HG02884 (cell line): ENCODE measurements at regions not wholly inside any gene's neighbourhood (a gene's known extent, or its start where the extent isn't known, plus 50 kb on each side); places are given as distances from the start of the nearest gene placed in this dataset.

ENCODE experiments used
- ATAC-seq: cut with Tn5 transposase; IDR thresholded peaks from one replicate; pipeline ENCODE4 v1.9.1; 2021; ENCODE audit warnings: mild to moderate bottlenecking, moderate library complexity; ENCODE audit not compliant: unreplicated experiment

DNA sequence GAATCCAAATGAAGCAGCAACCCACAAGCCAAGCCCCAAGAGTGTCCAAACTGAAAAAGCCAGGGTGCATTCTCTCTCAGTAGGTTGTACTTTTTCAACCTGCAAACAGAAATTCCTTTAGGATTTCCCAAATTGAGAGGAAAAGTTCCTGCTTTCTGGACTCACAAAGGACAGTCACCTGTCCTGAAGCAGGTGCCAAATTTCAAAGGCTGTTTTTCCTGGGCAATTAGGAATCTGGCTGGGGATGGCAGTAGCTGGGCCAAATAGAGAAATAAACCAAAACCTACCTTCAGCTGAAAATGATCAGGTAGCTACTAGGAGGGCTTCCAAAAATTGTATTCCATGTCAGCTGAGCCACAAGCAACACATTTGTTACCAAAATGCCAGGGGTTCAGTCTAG lies 83.1 kb upstream of the TP63 start:
- no peak for ATAC-seq

DNA sequence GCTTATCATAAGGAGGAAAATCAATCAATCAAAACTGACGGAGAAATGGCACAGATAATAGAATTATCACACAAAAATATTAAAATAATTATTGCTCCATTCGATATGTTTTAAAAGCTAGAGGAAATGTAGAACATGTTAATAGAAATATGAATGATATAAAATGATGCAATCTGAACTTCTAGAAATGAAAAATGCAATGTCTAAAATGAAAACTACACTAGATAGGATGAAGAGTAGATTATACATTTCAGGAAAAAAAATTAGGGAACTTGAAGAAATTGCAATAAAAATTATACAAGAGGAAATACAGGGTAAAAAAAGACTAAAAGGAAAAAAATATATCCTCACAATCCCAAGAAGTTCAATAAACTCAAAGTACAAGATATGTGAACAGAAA lies 80.2 kb upstream of the TP63 start:
- no peak for ATAC-seq

DNA sequence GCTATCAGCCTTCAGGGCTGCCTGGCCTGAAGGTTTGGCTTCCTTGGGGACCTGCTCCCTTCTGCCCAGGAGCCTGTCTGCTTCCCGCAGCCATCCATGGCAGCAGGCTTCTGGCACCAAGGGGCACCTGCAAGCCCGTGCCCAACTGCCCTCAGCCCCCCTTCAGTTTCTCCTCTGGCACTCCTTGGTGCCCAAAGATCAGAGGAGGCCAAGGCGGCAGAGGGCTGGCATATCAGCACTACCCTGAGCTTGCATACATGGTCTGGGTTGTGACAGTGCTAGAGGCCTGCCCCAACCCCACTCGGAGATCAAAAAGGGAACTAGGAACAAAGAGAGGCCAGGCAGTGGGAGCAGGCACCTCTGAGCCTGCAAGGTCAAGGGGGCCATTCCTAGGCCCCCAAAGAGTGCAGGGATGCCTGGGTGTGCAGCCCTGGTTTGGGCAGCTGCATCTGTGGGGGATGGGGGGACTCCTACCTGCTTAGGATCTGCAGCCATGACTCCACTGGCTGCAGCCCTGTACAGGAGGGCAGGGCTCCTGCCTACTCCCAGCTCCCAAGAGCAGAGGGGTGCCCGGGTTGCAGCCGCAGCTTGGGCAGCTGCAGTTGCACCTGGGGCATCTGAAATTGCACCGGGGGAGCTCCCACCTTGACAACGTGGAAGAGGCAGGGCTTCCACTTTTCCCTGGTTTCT lies 76.2 kb upstream of the TP63 start:
- no peak for ATAC-seq

DNA sequence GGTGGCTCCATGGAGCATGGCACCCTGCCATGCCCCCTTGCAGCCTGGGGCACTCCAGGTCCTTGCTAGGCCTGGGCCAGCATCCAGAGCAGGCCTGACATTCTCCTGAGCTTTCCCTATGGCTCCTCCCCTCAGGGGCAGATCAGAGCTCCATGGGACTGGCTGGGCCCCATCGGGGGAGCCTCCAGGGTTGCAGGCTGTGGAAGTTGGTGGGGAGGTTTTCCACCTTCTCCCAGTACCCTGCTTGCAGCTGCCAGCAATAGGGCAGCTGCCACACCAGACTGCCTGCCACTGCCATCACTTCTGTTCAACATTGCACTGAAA lies 75.7 kb upstream of the TP63 start:
- no peak for ATAC-seq

DNA sequence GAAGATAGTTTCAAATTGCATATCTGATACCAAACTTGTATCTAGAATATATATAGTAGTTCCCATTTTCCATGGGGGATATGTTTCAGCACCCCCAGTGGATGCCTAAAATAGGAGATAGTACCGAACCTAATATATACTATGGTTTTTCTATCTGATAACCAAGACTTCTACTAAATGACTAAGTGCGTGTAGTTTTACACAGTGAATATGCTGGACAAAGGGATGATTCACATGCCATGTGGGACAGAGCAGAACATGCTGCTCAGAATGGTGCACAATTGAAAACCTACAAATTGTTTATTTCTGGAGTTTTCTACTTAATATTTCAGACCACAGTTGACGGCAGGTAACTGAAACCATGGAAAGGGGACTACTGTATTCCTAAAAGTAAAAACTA lies 73.4 kb upstream of the TP63 start:
- ATAC-seq, result no peak

DNA sequence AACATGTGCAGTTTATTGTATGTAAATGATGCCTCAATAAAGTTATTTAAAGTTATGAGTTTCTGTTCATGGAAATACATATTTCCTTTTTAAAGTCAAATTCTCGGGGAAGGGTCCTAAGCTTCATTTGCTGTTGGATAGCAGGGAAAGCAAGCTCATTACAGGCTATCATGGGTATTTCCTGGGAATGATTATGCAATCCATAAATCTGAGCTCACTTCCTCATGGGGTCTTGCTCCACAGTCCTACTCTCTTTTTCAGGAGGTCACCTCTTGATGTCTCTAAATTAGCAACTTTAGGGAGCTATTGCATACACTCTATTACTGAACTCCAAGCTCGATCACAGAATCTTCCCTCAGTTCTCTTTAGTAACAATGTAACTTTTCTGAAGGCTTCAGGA lies 69.9 kb upstream of the TP63 start:
- no peak for ATAC-seq

DNA sequence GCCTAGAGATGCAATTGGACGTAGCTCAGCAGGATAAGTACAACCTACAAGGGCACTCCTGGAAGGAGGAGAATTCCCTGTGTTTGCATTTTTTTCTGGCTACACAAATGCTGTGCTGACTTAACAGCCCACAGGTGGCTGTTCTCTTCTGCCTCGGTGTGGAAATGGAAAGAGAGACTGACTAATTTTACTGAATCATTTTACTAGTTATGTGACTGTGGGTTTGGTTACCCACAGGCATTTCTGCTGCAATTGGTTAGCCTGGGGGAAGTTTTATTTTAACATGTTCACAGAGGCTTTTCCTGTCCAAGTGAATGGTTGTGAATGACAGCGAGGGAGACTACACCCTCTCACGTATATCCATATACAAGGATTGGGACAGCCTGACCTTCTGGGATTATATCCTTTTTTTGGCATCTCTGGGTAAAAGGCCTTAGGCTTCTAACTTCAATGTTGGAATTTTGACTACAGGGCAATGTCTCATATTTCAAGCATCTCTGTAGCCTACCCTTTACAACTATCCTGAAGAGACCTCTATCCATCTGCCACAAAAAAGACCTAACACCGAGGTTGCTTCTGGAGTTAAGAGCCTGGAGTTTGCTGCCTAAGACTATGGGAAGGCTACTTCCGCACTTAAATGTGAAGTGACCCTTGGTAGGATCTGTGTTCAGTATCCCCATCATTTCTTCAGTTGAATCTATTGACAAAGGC lies 67.2 kb upstream of the TP63 start:
- ATAC-seq, result peak; percentile 65

DNA sequence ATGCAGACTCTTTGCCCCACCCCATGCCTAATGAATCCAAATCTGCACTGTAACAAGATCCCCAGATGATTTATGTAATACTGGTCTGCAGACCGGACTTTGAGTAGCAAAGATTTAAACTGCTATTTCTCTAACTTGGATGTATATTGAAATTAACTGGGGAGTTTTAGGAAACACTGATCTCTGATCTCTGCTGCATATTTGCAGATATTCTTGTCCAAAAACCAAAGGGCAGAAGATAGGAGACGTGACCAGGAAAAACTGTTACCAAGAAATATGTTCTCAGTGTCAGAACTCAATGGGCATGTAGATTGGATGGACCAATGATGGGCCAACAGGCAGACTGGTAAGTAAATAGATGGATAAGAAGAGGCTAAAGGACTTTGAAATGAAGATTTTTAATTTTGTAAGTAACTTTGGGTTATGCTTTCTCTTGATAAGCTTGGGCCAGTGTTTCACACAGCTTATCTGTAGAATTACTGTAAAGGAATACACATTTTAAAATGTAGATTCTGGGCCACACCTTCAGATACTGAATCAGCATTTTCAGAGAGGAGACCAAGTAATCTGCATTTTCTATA lies 64.5 kb upstream of the TP63 start:
- no peak for ATAC-seq

DNA sequence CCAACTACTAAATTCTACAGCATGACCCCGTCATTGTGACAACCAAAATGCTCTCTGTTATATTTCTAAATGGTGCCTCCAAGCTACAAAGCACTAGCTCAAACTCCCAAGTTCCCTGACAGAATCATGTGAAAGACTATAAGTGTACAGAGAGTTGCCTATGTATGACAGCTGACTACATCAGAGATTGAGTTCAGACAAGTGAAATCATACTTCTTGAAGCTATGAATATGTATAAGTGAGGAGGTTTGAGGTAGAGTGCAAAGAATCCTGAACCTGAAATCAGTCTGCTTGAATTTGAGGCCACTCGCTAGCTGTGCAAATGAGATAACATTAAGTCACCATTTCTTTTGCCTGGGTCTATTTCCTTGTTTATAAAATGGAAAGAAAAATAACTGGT lies 63.9 kb upstream of the TP63 start:
- no peak for ATAC-seq

DNA sequence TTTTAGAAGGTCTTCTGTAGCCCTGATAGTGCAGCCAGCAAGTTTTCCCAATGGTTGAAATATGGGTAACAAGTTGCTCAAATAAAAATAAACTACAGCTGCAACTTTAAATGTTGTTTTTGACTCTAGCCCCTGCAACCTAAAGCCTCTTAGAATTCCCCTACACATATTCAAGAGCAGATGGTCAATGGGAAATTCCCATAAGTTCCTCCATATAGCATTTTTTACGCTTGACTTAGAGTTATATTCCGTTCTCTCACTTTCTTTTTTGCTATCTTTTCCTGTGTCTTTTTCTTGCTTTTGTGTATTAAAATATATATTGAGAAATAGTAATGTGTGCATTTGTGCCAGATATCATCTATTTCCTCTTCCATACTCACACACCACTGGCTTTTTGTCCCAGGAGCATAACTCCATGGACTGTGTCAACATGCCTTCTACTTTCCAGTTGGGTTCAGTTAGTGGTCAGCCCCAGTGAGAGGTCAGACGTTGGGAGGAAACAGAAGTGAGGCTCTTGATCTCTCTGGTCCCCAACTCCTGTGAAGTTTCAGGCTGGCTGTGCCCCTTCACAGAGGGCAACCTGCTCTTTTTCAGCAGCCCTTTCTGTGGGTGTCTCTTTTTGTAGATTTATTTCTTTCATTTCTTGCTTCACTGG lies 63.3 kb upstream of the TP63 start:
- ATAC-seq, result no peak

DNA sequence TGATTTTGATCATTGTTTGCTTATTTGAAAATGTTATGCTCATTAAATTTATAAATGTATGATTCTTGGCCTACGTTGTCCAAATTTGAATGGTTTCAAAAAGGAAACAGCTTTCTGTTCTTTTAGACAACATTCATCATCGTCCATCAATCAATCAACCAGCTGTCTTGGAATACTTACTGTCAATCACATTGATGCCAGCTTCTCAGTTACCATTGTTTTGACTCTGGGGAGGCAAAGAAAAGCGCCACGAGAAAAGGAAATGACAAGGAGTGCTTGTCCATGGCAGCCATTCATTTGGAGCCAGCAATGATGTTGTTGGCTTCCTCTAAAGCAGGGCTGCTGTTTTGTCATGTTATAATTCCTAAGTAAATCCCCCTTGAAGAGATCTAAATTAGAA lies 62.2 kb upstream of the TP63 start:
- ATAC-seq, result no peak

DNA sequence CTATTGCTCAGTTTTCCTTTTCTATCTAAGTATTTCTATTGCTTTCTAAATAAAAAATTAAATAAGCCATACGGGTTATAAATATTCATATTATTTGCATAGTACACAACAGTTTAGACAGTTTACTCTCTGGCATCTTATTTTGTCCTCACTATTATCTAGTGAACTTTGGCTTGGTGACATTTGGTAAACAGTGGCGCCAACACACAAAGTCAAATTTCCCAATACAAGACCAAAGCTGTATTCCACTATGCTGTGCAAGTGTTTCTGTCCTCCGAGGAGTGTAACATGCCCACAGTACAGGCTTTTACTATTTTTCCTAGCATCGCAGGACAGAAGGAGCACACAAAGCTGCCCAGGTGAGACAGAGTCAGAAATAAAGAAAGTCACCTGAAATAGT lies 61.7 kb upstream of the TP63 start:
- no peak for ATAC-seq

DNA sequence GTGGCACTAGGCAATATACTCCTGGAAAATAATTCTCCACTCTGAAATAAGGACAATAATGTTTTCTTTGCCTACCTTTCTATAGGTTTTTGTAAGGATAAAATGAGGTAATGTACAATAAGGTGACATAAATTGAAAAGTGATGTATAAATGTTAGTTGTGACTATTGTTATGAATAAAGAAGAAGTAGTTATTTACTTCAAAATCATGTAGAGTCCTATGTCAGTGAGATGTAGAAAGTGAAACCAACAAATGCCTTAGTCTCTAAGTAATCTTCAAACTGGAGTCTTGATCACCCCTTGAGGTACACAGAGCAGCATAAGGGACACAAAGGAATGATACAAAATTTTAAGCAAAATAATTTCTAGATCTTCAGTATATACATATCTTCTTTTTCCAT lies 60.3 kb upstream of the TP63 start:
- no peak for ATAC-seq

DNA sequence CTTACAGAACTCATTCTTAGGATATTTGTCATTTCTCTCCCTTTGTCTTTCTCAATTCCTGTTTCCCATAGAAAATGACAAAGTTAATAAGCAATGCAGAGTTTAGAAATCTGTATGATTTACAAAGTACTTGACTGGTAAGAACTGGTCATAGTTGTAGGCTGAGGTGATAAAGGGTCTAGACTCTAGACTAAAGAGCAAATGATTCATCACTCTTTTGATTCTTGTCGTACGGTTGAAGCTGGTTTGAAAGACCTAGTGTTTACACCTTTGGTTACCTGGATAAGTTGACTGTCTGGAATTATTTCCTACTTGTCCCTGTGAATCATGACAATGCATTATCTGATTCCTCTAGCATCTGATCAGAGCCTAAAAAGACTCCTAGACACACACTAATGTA lies 58.9 kb upstream of the TP63 start:
- ATAC-seq, result no peak

DNA sequence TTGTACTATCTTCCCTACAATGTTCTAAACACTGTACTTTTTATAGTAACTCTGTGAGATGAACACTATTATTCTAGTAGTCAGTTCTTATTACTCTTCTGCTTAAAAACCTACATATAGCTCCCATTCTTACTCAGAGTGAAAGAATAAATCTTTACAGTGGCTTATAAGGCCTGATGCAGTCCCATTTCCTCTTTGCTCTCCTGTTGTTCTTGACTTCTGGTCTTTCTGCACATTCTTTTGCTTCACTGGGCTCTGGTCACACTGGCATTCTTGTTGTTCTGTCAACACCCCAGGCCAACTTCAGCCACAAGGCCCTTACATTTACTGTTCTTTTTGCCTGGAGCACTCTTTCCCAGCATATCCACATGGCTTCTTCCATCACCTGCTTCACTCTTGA lies 58.2 kb upstream of the TP63 start:
- peak; percentile 59 for ATAC-seq

DNA sequence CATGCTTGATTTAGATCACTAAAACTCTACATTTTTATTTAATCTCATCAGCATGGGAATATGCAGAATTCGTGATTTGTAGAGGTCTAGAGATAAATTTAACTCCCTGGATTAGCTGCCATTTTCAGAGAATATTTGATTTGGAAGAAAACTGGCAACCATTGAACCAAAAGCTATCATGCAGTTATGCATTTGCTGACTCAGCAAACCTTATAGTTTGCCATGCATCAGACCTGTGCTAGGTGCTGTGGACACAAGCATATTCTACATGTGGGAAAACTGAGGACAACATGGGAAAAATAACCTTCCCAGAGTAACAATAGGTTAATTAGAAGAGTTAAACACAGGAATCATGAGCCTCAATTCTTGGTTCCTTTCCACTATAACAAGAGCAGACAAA lies 54.7 kb upstream of the TP63 start:
- no peak for ATAC-seq

DNA sequence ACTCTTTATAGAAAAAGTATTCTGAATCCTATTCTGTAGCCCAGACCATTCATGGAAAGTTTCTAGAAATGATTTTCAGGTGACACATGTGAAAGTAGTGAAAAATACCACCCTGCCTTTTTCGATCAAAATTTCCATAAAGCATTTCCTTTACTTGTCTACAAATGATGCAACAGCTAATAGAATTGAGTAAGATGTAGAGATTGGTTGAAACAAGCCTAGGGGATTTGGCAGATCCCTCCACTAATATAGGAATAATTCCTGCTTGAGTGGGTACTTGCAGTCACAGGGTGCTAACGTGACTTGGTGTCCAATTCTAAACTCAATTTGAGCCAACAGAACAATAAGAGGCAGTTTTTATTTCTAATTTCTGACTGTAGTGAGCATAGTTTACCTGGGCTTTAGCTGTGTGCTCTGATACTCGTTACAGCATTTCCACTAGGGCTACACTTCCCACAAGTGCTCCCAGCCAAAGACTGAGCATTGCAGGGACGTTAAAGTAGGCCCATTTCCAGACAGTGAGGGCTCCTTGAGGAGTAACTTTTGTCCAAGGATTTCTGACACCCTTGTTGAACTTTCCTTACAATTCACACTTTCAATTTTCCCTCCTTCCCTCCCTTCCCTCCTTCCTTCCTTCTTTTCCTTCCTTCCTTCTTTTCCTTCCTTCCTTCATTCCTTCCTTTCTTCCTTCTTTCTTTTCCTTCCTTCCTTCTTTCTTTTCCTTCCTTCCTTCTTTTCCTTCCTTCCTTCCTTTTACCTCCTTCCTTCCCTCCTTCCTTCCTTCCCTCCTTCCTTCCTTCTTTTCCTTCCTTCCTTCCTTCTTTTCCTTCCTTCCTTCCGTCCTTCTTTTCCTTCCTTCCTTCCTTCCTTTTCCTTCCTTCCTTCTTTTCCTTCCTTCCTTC lies 53.9 kb upstream of the TP63 start:
- ATAC-seq, result no peak

DNA sequence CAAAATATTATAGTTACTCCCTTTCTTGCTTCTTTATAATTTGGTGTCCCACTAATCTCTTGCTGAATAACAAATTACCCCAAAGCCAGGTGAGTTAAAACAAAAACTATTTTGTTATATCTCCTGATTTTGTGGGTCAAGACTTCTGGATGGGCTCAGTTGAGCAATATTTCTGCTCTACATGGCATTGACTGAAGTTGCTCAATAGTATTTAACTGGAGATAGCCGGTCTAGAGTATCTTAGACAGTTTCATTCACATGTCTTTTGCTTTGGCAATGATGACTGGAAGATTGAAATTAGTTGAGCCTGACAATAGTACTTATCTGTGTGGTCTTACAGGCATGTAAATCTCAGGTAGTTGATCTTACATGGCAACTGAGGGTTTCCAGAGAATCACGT lies 51.0 kb upstream of the TP63 start:
- no peak for ATAC-seq
